Ascending aorta (tissue), 2 donors: ENCODE measurements at regions not wholly inside any gene's neighbourhood (a gene's known extent, or its start where the extent isn't known, plus 50 kb on each side); places are given as distances from the start of the nearest gene placed in this dataset.
"Not testable (repeated sequence)": the region's sequence is repeated elsewhere in the genome, so short reads cannot be mapped to it uniquely, and the experiment has no call there.

Experiments used
- DNase-seq, 2 donors: peaks; one replicate each; pipeline ENCODE4 v3.0.0-alpha.2; 2019; ENCODE audit warnings: low spot score in 2 of 2
- H3K27ac ChIP-seq, 2 donors: fragments of 200-600 bp; sonication (generic); one replicate each; pipeline ENCODE4 v1.5.1; 2016 to 2017; ENCODE audit warnings: mild to moderate bottlenecking in 1 of 2
- H3K27me3 ChIP-seq: fragments of 200-600 bp; sonication (generic); one replicate; pipeline ENCODE4 v1.5.1; 2017
- H3K36me3 ChIP-seq, 2 donors: fragments of 200-600 bp; sonication (generic); one replicate each; pipeline ENCODE4 v1.5.1; 2016
- H3K4me1 ChIP-seq, 2 donors: fragments of 200-600 bp; sonication (generic); one replicate each; pipeline ENCODE4 v1.5.1; 2016 to 2017; ENCODE audit warnings: mild to moderate bottlenecking in 1 of 2
- H3K4me3 ChIP-seq, 2 donors: fragments of 200-600 bp; sonication (generic); one replicate each; pipeline ENCODE4 v1.5.1; 2016 to 2017; ENCODE audit warnings: mild to moderate bottlenecking in 1 of 2
- H3K9me3 ChIP-seq, 2 donors: fragments of 200-600 bp; sonication (generic); one replicate each; pipeline ENCODE4 v1.5.1; 2016
- CTCF ChIP-seq, 3 experiments: fragments of 200-600 bp in 2 of 3; fragments of 450-650 bp in 1 of 3; sonication (generic) in 2 of 3; IDR thresholded peaks; one replicate each; pipeline ENCODE4 v1.5.1; 2016 to 2019; ENCODE audit warnings: antibody characterized with exemption in 3 of 3, mild to moderate bottlenecking in 1 of 3, moderate library complexity in 1 of 3
- intact Hi-C: fragments of 100-400 bp; cut with DNase I; formaldehyde crosslinking; loops from one replicate; pipeline ENCODE4 v1.15.1; 2023

- H3K4me1 ChIP-seq, result no peaks in the 10 kb centered on the region
- no peak overlapping the region for H3K4me3 ChIP-seq
- DNase-seq, result no peak
- no peaks in the 10 kb centered on the region for H3K36me3 ChIP-seq
- TF ChIP-seq CTCF (IDR thresholded peaks at IDR 0.05), result no peak
- H3K9me3 ChIP-seq, result no peaks in the 10 kb centered on the region
- H3K27ac ChIP-seq, result no peak overlapping the region
- no peaks in the 10 kb centered on the region for H3K27me3 ChIP-seq
- intact Hi-C loops, result no loop called here
These were observed 133.4 kb downstream of the OR2B2 start for GRCh38 chr6:27778625-27779417.

GRCh38 chr6:27777614-27778355 is 134.4 kb downstream of the OR2B2 start:
- no peaks in the 10 kb centered on the region for H3K4me1 ChIP-seq
- H3K4me3 ChIP-seq, result no peak overlapping the region
- H3K27ac ChIP-seq, result no peak overlapping the region
- intact Hi-C loops, result no loop called here
- DNase-seq, result no peak
- no peaks in the 10 kb centered on the region for H3K9me3 ChIP-seq
- H3K27me3 ChIP-seq, result no peaks in the 10 kb centered on the region
- no peaks in the 10 kb centered on the region for H3K36me3 ChIP-seq
- no peak for TF ChIP-seq CTCF (IDR thresholded peaks at IDR 0.05)

GRCh38 chr6:27777126-27777525 is 135.1 kb downstream of the OR2B2 start:
- Histone ChIP-seq H3K4me3 (no peak overlapping the region), H3K4me1 (no peaks in the 10 kb centered on the region), H3K27me3 (no peaks in the 10 kb centered on the region), H3K36me3 (no peaks in the 10 kb centered on the region), H3K9me3 (no peaks in the 10 kb centered on the region), H3K27ac (no peak overlapping the region)
- TF ChIP-seq CTCF (IDR thresholded peaks at IDR 0.05), result no peak
- intact Hi-C loops, result no loop called here
- no peak for DNase-seq

GRCh38 chr6:27776504-27776903 is 135.7 kb downstream of the OR2B2 start:
- intact Hi-C loops, result no loop called here
- H3K27ac ChIP-seq, result no peak overlapping the region

GRCh38 chr6:27775796-27776184 is 136.4 kb downstream of the OR2B2 start:
- Histone ChIP-seq H3K9me3 (no peaks in the 10 kb centered on the region), H3K36me3 (no peaks in the 10 kb centered on the region), H3K4me1 (no peaks in the 10 kb centered on the region), H3K4me3 (no peak overlapping the region), H3K27me3 (no peaks in the 10 kb centered on the region), H3K27ac (no peak overlapping the region)
- no peak for TF ChIP-seq CTCF (IDR thresholded peaks at IDR 0.05)
- no peak for DNase-seq
- intact Hi-C loops, result no loop called here

More at GRCh38 chr6:27776504-27776903, 135.7 kb downstream of the OR2B2 start:
- Histone ChIP-seq H3K36me3 (no peaks in the 10 kb centered on the region), H3K4me1 (no peaks in the 10 kb centered on the region), H3K4me3 (no peak overlapping the region), H3K27me3 (no peaks in the 10 kb centered on the region), H3K9me3 (no peaks in the 10 kb centered on the region)
- TF ChIP-seq CTCF (IDR thresholded peaks at IDR 0.05), result no peak
- no peak for DNase-seq

GRCh38 chr6:27775138-27775795 is 136.9 kb downstream of the OR2B2 start:
- H3K4me3 ChIP-seq, intact Hi-C loops, H3K27me3 ChIP-seq, H3K4me1 ChIP-seq, H3K36me3 ChIP-seq, DNase-seq, H3K27ac ChIP-seq, H3K9me3 ChIP-seq: not testable (repeated sequence)

- DNase-seq, H3K4me3 ChIP-seq, H3K27me3 ChIP-seq, H3K36me3 ChIP-seq, H3K27ac ChIP-seq, intact Hi-C loops, H3K9me3 ChIP-seq, H3K4me1 ChIP-seq: not testable (repeated sequence)
These were observed 138.0 kb downstream of the OR2B2 start for GRCh38 chr6:27774264-27774600.

- intact Hi-C loops, H3K27ac ChIP-seq, H3K27me3 ChIP-seq: not testable (repeated sequence)
These were observed 138.5 kb downstream of the OR2B2 start for GRCh38 chr6:27773542-27774263.

More at GRCh38 chr6:27773542-27774263, 138.5 kb downstream of the OR2B2 start:
- H3K4me3 ChIP-seq, H3K9me3 ChIP-seq, H3K4me1 ChIP-seq, DNase-seq, H3K36me3 ChIP-seq: not testable (repeated sequence)
